GM12878 (cell line): ENCODE measurements at regions not wholly inside any gene's neighbourhood (a gene's known extent, or its start where the extent isn't known, plus 50 kb on each side); places are given as distances from the start of the nearest gene placed in this dataset.

ENCODE experiments used
- ATAC-seq: fragments of 200-7000 bp; cut with Tn5 transposase; 3 replicates; pipeline ENCODE4 v1.9.1; 2020; ENCODE audit warnings: mild to moderate bottlenecking, moderate library complexity
- BruUV-seq: library from RNA; stranded (reverse); fragments of 400-500 nt; replicated peaks from 2 replicates; lab custom pipeline; 2021; lab: Mats Ljungman, UMichigan
- CTCF ChIA-PET: fragments of 300-600 bp; sonication (Branson Sonifier 250); formaldehyde crosslinking; extraction: SDS; loops from one replicate; lab custom pipeline; 2021; ENCODE audit warnings: inconsistent platforms; lab: Yijun Ruan, JAX
- POLR2A ChIA-PET: fragments of 350-600 bp; formaldehyde crosslinking; extraction: SDS; loops from one replicate; lab custom pipeline; 2021; ENCODE audit warnings: inconsistent platforms; lab: Charles Lee
- RAD21 ChIA-PET: fragments of 300-600 bp; sonication (Branson Sonifier 250); formaldehyde crosslinking; loops from one replicate; lab custom pipeline; 2023; ENCODE audit warnings: antibody characterized with exemption; ENCODE audit not compliant: unreplicated experiment; lab: Charles Lee
- SMC1A ChIA-PET: fragments of 300-600 bp; sonication (Branson Sonifier 250); formaldehyde crosslinking; loops from one replicate; lab custom pipeline; 2023; ENCODE audit not compliant: unreplicated experiment, uncharacterized antibody; lab: Charles Lee
- DNase-seq: peaks from one replicate; pipeline ENCODE4 v3.0.0-alpha.2; 2011; ENCODE audit warnings: low read depth, low spot score
- FAIRE-seq: peaks from 3 replicates; lab custom pipeline; 2011; peaks lifted over from hg19 to GRCh38; lab: Jason Lieb, UNC
- H2AFZ ChIP-seq: 2 replicates; pipeline ENCODE4 v1.6.0; 2011; ENCODE audit warnings: low read depth, low read length, control low read depth; ENCODE audit not compliant: control insufficient read depth
- H3K27ac ChIP-seq: 2 replicates; pipeline ENCODE4 v1.5.1; 2011; ENCODE audit warnings: control low read depth; ENCODE audit not compliant: control insufficient read depth, insufficient read depth
- H3K27me3 ChIP-seq, 2 experiments: replicated peaks in 1 of 2; 2 replicates each; pipeline versions ENCODE4 v1.6.0 to v1.6.1; 2011; ENCODE audit warnings: low read length in 1 of 2; ENCODE audit not compliant: control insufficient read depth in 2 of 2, insufficient read depth in 2 of 2
- H3K36me3 ChIP-seq, 2 experiments: 2 replicates each; pipeline ENCODE4 v1.5.1; 2011; ENCODE audit warnings: low read length in 1 of 2; ENCODE audit not compliant: control insufficient read depth in 2 of 2, insufficient read depth in 2 of 2
- H3K4me1 ChIP-seq: 2 replicates; pipeline ENCODE4 v1.6.1; 2011; ENCODE audit warnings: mild to moderate bottlenecking, low read length, moderate library complexity, mixed read lengths; ENCODE audit not compliant: control insufficient read depth, insufficient read depth
- H3K4me2 ChIP-seq: 2 replicates; pipeline ENCODE4 v1.6.0; 2011; ENCODE audit warnings: control low read depth; ENCODE audit not compliant: control insufficient read depth, insufficient read depth
- H3K4me3 ChIP-seq: fragments of 200-600 bp; sonication (generic); 2 replicates; pipeline ENCODE4 v1.5.1; 2016
- H3K79me2 ChIP-seq: 2 replicates; pipeline ENCODE4 v1.6.0; 2011; ENCODE audit warnings: low read length; ENCODE audit not compliant: control insufficient read depth, insufficient read depth
- H3K9ac ChIP-seq: 2 replicates; pipeline ENCODE4 v1.8.0; 2011; ENCODE audit warnings: low read length, control low read depth, mixed read lengths; ENCODE audit not compliant: control insufficient read depth, insufficient read depth
- H3K9me3 ChIP-seq: replicated peaks from 3 replicates; pipeline ENCODE4 v1.5.1; 2011; ENCODE audit warnings: mild to moderate bottlenecking, low read length; ENCODE audit not compliant: control insufficient read depth, insufficient read depth
- H4K20me1 ChIP-seq: 2 replicates; pipeline ENCODE4 v1.6.0; 2011; ENCODE audit not compliant: control insufficient read depth, insufficient read depth
- EP300 ChIP-seq, 2 experiments: fragments of 150-350 bp in 1 of 2; IDR thresholded peaks; 2 replicates each; pipeline ENCODE4 v1.6.1; 2011 to 2012; ENCODE audit warnings: low read depth in 2 of 2, low read length in 2 of 2, borderline replicate concordance in 1 of 2, improper control_type of control experiment in 1 of 2, inconsistent platforms in 1 of 2; ENCODE audit not compliant: control insufficient read depth in 1 of 2
- MXI1 ChIP-seq: fragments of 150-350 bp; IDR thresholded peaks from 2 replicates; pipeline ENCODE4 v1.6.1; 2011; ENCODE audit warnings: low read depth, mild to moderate bottlenecking, inconsistent platforms, low read length, improper control_type of control experiment
- NFIC ChIP-seq: IDR thresholded peaks from 2 replicates; pipeline ENCODE4 v1.6.1; 2012; ENCODE audit warnings: low read depth, mild to moderate bottlenecking, inconsistent platforms, low read length, moderate library complexity
- NR2C2 ChIP-seq: IDR thresholded peaks from 2 replicates; pipeline ENCODE4 v1.6.1; 2011; ENCODE audit warnings: borderline replicate concordance, low read depth; ENCODE audit not compliant: control insufficient read depth, insufficient read length
- RB1 ChIP-seq: fragments of 450-650 bp; formaldehyde crosslinking; IDR thresholded peaks from 2 replicates; pipeline ENCODE4 v1.6.1; 2017; ENCODE audit warnings: mild to moderate bottlenecking, borderline replicate concordance
- SMAD1 ChIP-seq: fragments of 450-650 bp; IDR thresholded peaks from 2 replicates; pipeline ENCODE4 v1.6.1; 2018; ENCODE audit warnings: mild to moderate bottlenecking, low read depth; ENCODE audit not compliant: partially characterized antibody
- TBL1XR1 ChIP-seq: IDR thresholded peaks from 2 replicates; pipeline ENCODE4 v1.6.1; 2012; ENCODE audit warnings: low read depth, low read length, improper control_type of control experiment
- TCF12 ChIP-seq: IDR thresholded peaks from 2 replicates; pipeline ENCODE4 v1.6.1; 2011; ENCODE audit warnings: low read depth, mild to moderate bottlenecking, low read length
- WGBS: methylation state at CpG from one replicate; pipeline ENCODE4 v1.1.6; 2016; ENCODE audit warnings: low lambda C conversion rate; ENCODE audit not compliant: insufficient replicate concordance, insufficient coverage; ENCODE audit errors: missing lambda C conversion rate; 5-methylcytosine and 5-hydroxymethylcytosine counted together
- in situ Hi-C: fragments of 300-500 bp; cut with MboI; formaldehyde crosslinking; loops from 9 replicates; pipeline ENCODE4 v1.14.3; 2018; ENCODE audit warnings: mixed read lengths
- intact Hi-C: fragments of 100-400 bp; cut with micrococcal nuclease; formaldehyde crosslinking; loops from one replicate; pipeline ENCODE4 v1.14.2; 2022; ENCODE audit not compliant: unreplicated experiment
- TF ChIP-seq, protein P1 (sequence below): fragments of 450-650 bp; IDR thresholded peaks from 2 replicates; pipeline ENCODE4 v1.6.1; 2017; ENCODE audit warnings: mild to moderate bottlenecking, moderate library complexity

- WGBS, result 5% methylated on average over 4 of the region's 4 CpGs
- Histone ChIP-seq H3K9me3 (no peaks in the 10 kb centered on the region), H3K79me2 (no peaks in the 10 kb centered on the region), H3K4me2 (no peak overlapping the region), H3K27ac (no peak overlapping the region), H3K27me3 (no peaks in the 10 kb centered on the region), H3K9ac (no peak overlapping the region), H3K4me3 (no peak overlapping the region), H3K36me3 (no peaks in the 10 kb centered on the region), H2AFZ (no peak overlapping the region), H4K20me1 (no peaks in the 10 kb centered on the region), H3K4me1 (no peaks in the 10 kb centered on the region)
- SMC1A ChIA-PET, result no interaction called here
- POLR2A ChIA-PET, result no interaction called here
- RAD21 ChIA-PET, result no interaction called here
- FAIRE-seq, result no peak
- no peak for ATAC-seq
- intact Hi-C loops (no loop called here), in situ Hi-C loops (no loop called here)
- BruUV-seq, result no TSS peak
- CTCF ChIA-PET, result no interaction called here
- TF ChIP-seq NFIC (no peak), MXI1 (no peak), RB1 (no peak), SMAD1 (no peak), EP300 (IDR thresholded peaks at IDR 0.05; ENCODE audit: borderline replicate concordance in 1 of 2, control insufficient read depth in 1 of 2, low read depth in 2 of 2, low read length in 2 of 2) (no peak), NR2C2 (no peak), TCF12 (no peak), TBL1XR1 (no peak)
- TF ChIP-seq, protein P1, sequence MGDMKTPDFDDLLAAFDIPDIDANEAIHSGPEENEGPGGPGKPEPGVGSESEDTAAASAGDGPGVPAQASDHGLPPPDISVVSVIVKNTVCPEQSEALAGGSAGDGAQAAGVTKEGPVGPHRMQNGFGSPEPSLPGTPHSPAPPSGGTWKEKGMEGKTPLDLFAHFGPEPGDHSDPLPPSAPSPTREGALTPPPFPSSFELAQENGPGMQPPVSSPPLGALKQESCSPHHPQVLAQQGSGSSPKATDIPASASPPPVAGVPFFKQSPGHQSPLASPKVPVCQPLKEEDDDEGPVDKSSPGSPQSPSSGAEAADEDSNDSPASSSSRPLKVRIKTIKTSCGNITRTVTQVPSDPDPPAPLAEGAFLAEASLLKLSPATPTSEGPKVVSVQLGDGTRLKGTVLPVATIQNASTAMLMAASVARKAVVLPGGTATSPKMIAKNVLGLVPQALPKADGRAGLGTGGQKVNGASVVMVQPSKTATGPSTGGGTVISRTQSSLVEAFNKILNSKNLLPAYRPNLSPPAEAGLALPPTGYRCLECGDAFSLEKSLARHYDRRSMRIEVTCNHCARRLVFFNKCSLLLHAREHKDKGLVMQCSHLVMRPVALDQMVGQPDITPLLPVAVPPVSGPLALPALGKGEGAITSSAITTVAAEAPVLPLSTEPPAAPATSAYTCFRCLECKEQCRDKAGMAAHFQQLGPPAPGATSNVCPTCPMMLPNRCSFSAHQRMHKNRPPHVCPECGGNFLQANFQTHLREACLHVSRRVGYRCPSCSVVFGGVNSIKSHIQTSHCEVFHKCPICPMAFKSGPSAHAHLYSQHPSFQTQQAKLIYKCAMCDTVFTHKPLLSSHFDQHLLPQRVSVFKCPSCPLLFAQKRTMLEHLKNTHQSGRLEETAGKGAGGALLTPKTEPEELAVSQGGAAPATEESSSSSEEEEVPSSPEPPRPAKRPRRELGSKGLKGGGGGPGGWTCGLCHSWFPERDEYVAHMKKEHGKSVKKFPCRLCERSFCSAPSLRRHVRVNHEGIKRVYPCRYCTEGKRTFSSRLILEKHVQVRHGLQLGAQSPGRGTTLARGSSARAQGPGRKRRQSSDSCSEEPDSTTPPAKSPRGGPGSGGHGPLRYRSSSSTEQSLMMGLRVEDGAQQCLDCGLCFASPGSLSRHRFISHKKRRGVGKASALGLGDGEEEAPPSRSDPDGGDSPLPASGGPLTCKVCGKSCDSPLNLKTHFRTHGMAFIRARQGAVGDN, result no peak
- no peak for DNase-seq
Measured at GRCh38 chrX:8914681-8915080, 113.5 kb upstream of the FAM9A start.
